Adrenal gland (tissue), 5 donors: ENCODE measurements at regions not wholly inside any gene's neighbourhood (a gene's known extent, or its start where the extent isn't known, plus 50 kb on each side); places are given as distances from the start of the nearest gene placed in this dataset.

ENCODE experiments used
- CTCF ChIP-seq, 6 experiments: fragments of 450-650 bp in 4 of 6; fragments of 200-600 bp in 2 of 6; sonication (generic) in 1 of 6; IDR thresholded peaks; 1 replicate in 5 of 6; 2 replicates in 1 of 6; pipeline versions ENCODE4 v1.5.1 to v1.8.0; 2016 to 2021; ENCODE audit warnings: antibody characterized with exemption in 6 of 6, mild to moderate bottlenecking in 2 of 6, moderate library complexity in 1 of 6
- POLR2A ChIP-seq, 2 donors: fragments of 450-650 bp; IDR thresholded peaks; one replicate each; pipeline ENCODE4 v1.6.1; 2017; ENCODE audit warnings: antibody characterized with exemption in 2 of 2, mild to moderate bottlenecking in 2 of 2, moderate library complexity in 1 of 2
- donor health status: DM: no; HTN: no; CAD: no.

DNA sequence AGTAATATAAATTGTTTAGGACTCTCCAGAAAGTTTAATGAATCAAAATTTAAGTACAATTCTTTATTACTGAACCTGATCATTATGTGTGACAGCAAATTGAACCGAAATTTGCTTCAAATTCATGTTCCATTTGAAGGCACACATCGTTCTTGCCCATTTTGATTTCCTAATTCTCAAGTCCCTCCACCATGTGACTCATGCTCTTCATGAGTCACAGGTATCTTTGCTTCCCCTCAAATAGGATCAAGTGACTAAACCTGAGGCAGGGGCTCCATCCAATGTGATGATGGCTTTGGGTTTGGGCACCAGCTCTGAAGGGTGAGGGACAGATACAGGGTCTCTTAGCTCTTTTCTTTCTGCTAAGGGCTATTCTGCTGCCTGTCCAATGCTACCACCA lies 86.1 kb downstream of the THSD1 start:
- TF ChIP-seq CTCF (IDR thresholded peaks at IDR 0.05): no peak
- TF ChIP-seq POLR2A (IDR thresholded peaks at IDR 0.05): no peak
